Liver (tissue), 8 donors: ENCODE measurements at regions not wholly inside any gene's neighbourhood (a gene's known extent, or its start where the extent isn't known, plus 50 kb on each side); places are given as distances from the start of the nearest gene placed in this dataset.

ENCODE experiments used
- DNase-seq: peaks from one replicate; pipeline ENCODE4 v3.0.0-alpha.2; 2017; ENCODE audit warnings: low spot score
- H3K27ac ChIP-seq, 2 donors: one replicate each; pipeline ENCODE4 v1.7.0; 2013; ENCODE audit warnings: inconsistent platforms in 2 of 2, low read length in 2 of 2, control low read depth in 1 of 2, low read depth in 1 of 2, mild to moderate bottlenecking in 1 of 2
- H3K27me3 ChIP-seq, 4 donors: one replicate each; pipeline versions ENCODE4 v1.6.1 to v1.7.0; 2013; ENCODE audit warnings: low read length in 3 of 4, inconsistent platforms in 1 of 4, mild to moderate bottlenecking in 1 of 4, moderate library complexity in 1 of 4; ENCODE audit not compliant: control insufficient read depth in 4 of 4, insufficient read depth in 4 of 4
- H3K36me3 ChIP-seq, 4 donors: one replicate each; pipeline versions ENCODE4 v1.6.1 to v1.7.0; 2013; ENCODE audit warnings: low read length in 3 of 4, mild to moderate bottlenecking in 3 of 4, low read depth in 1 of 4, moderate library complexity in 1 of 4; ENCODE audit not compliant: control insufficient read depth in 4 of 4, insufficient read depth in 3 of 4
- H3K4me1 ChIP-seq, 4 donors: one replicate each; pipeline versions ENCODE4 v1.6.1 to v1.7.0; 2013; ENCODE audit warnings: low read length in 3 of 4, mild to moderate bottlenecking in 3 of 4, moderate library complexity in 1 of 4; ENCODE audit not compliant: control insufficient read depth in 4 of 4, insufficient read depth in 4 of 4
- H3K4me3 ChIP-seq, 3 donors: one replicate each; pipeline versions ENCODE4 v1.6.1 to v1.7.0; 2013; ENCODE audit warnings: low read length in 3 of 3, control low read depth in 1 of 3, low read depth in 1 of 3, mild to moderate bottlenecking in 1 of 3
- H3K9ac ChIP-seq, 2 donors: one replicate each; pipeline ENCODE4 v1.7.0; 2013; ENCODE audit warnings: low read length in 2 of 2, mild to moderate bottlenecking in 2 of 2, moderate library complexity in 2 of 2, control low read depth in 1 of 2, low read depth in 1 of 2
- H3K9me3 ChIP-seq, 4 donors: one replicate each; pipeline versions ENCODE4 v1.6.1 to v1.7.0; 2013; ENCODE audit warnings: low read length in 3 of 4; ENCODE audit not compliant: control insufficient read depth in 4 of 4
- ATF3 ChIP-seq: IDR thresholded peaks from 2 replicates; pipeline ENCODE4 v1.6.1; 2016; ENCODE audit warnings: antibody characterized with exemption
- CTCF ChIP-seq: fragments of 150-350 bp; IDR thresholded peaks from 2 replicates; pipeline ENCODE4 v1.5.1; 2017; ENCODE audit warnings: improper control_type of control experiment, low read depth, low read length; ENCODE audit not compliant: missing input control
- EGR1 ChIP-seq, 2 donors: IDR thresholded peaks; 2 replicates each; pipeline ENCODE4 v1.6.1; 2016 to 2018; ENCODE audit warnings: antibody characterized with exemption in 2 of 2, low read depth in 2 of 2
- FOXA1 ChIP-seq: IDR thresholded peaks from 2 replicates; pipeline ENCODE4 v1.6.1; 2016; ENCODE audit warnings: antibody characterized with exemption
- FOXA2 ChIP-seq: IDR thresholded peaks from 2 replicates; pipeline ENCODE4 v1.6.1; 2016; ENCODE audit warnings: antibody characterized with exemption
- GABPA ChIP-seq, 2 donors: IDR thresholded peaks in 1 of 2; conservative IDR thresholded peaks in 1 of 2; 2 replicates each; pipeline ENCODE4 v1.6.1; 2016; ENCODE audit warnings: antibody characterized with exemption in 2 of 2, mild to moderate bottlenecking in 1 of 2, moderate library complexity in 1 of 2
- HNF4A ChIP-seq, 2 donors: conservative IDR thresholded peaks; 2 replicates each; pipeline ENCODE4 v1.6.1; 2016; ENCODE audit warnings: antibody characterized with exemption in 2 of 2, mild to moderate bottlenecking in 2 of 2
- HNF4G ChIP-seq: IDR thresholded peaks from 2 replicates; pipeline ENCODE4 v1.6.1; 2016; ENCODE audit warnings: antibody characterized with exemption
- JUND ChIP-seq, 2 donors: IDR thresholded peaks; 2 replicates each; pipeline ENCODE4 v1.6.1; 2016; ENCODE audit warnings: antibody characterized with exemption in 2 of 2
- MAX ChIP-seq: IDR thresholded peaks from 2 replicates; pipeline ENCODE4 v1.6.1; 2016; ENCODE audit warnings: antibody characterized with exemption
- REST ChIP-seq: IDR thresholded peaks from 2 replicates; pipeline ENCODE4 v1.6.1; 2016; ENCODE audit warnings: antibody characterized with exemption, mild to moderate bottlenecking
- RXRA ChIP-seq, 2 donors: IDR thresholded peaks; 2 replicates each; pipeline ENCODE4 v1.6.1; 2017 to 2018; ENCODE audit warnings: antibody characterized with exemption in 2 of 2, mild to moderate bottlenecking in 1 of 2
- TAF1 ChIP-seq: conservative IDR thresholded peaks from 2 replicates; pipeline ENCODE4 v1.6.1; 2016; ENCODE audit warnings: antibody characterized with exemption, mild to moderate bottlenecking
- ZBTB33 ChIP-seq: IDR thresholded peaks from 2 replicates; pipeline ENCODE4 v1.6.1; 2016; ENCODE audit warnings: antibody characterized with exemption
- WGBS: extraction: QIAGEN DNeasy Blood & Tissue Kit; methylation state at CpG from one replicate; pipeline ENCODE4 v1.1.7; 2013; 5-methylcytosine and 5-hydroxymethylcytosine counted together
- donor health status: healthy.
- donor health status: healthy.
- donor health status: healthy.
- donor health status: healthy.
- donor health status: healthy.

GRCh38 chr2:9740382-9741073 lies 102.7 kb upstream of the TAF1B start:
- Histone ChIP-seq H3K36me3 (no peaks in the 10 kb centered on the region), H3K4me1 (no peaks in the 10 kb centered on the region), H3K4me3 (no peak overlapping the region), H3K27me3 (peaks cover 0 to 2% (median 0%) of the 10 kb centered on the region in 4 donors), H3K9me3 (no peaks in the 10 kb centered on the region), H3K9ac (no peak overlapping the region), H3K27ac (no peak overlapping the region)
- no peak for TF ChIP-seq TAF1
- TF ChIP-seq ZBTB33, result no peak
- no peak for DNase-seq
- WGBS, result 87% methylated on average over 6 of the region's 6 CpGs

- Histone ChIP-seq H3K4me1 (no peaks in the 10 kb centered on the region), H3K9me3 (no peaks in the 10 kb centered on the region), H3K4me3 (no peak overlapping the region), H3K9ac (no peak overlapping the region), H3K36me3 (no peaks in the 10 kb centered on the region), H3K27me3 (peaks cover 0 to 2% (median 0%) of the 10 kb centered on the region in 4 donors), H3K27ac (no peak overlapping the region)
- WGBS, result 89% methylated on average over 6 of the region's 6 CpGs
- TF ChIP-seq FOXA1 (no peak), HNF4A (conservative IDR thresholded peaks at IDR 0.05) (no peak), ZBTB33 (no peak), GABPA (IDR thresholded peaks at IDR 0.05 in 1 of 2, conservative IDR thresholded peaks at IDR 0.05 in 1 of 2) (no peak)
- DNase-seq, result no peak
These were observed 102.2 kb upstream of the TAF1B start for GRCh38 chr2:9741110-9741509.

GRCh38 chr2:9742601-9743000 lies 100.7 kb upstream of the TAF1B start:
- Histone ChIP-seq H3K36me3 (no peaks in the 10 kb centered on the region), H3K27ac (no peak overlapping the region), H3K4me1 (no peaks in the 10 kb centered on the region), H3K9me3 (no peaks in the 10 kb centered on the region), H3K27me3 (peaks cover 0 to 2% (median 0%) of the 10 kb centered on the region in 4 donors), H3K4me3 (no peak overlapping the region), H3K9ac (no peak overlapping the region)
- TF ChIP-seq GABPA (IDR thresholded peaks at IDR 0.05 in 1 of 2, conservative IDR thresholded peaks at IDR 0.05 in 1 of 2), result no peak
- TF ChIP-seq MAX, result no peak
- no peak for TF ChIP-seq JUND (IDR thresholded peaks at IDR 0.05)
- no peak for TF ChIP-seq EGR1 (IDR thresholded peaks at IDR 0.05; ENCODE audit: low read depth in 2 of 2)
- TF ChIP-seq REST, result no peak
- TF ChIP-seq FOXA2, result no peak
- no peak for TF ChIP-seq CTCF
- no peak for TF ChIP-seq HNF4G
- TF ChIP-seq ATF3, result no peak
- no peak for TF ChIP-seq TAF1
- no peak for TF ChIP-seq RXRA (IDR thresholded peaks at IDR 0.05)
- WGBS, result 68% methylated on average over 5 of the region's 5 CpGs
- no peak for DNase-seq
